GM21447 (cell line): ENCODE measurements at regions not wholly inside any gene's neighbourhood (a gene's known extent, or its start where the extent isn't known, plus 50 kb on each side); places are given as distances from the start of the nearest gene placed in this dataset.
"Not testable (repeated sequence)": the region's sequence is repeated elsewhere in the genome, so short reads cannot be mapped to it uniquely, and the experiment has no call there.

Experiments used
- ATAC-seq: cut with Tn5 transposase; IDR thresholded peaks from one replicate; pipeline ENCODE4 v1.9.1; 2021; ENCODE audit not compliant: unreplicated experiment

DNA sequence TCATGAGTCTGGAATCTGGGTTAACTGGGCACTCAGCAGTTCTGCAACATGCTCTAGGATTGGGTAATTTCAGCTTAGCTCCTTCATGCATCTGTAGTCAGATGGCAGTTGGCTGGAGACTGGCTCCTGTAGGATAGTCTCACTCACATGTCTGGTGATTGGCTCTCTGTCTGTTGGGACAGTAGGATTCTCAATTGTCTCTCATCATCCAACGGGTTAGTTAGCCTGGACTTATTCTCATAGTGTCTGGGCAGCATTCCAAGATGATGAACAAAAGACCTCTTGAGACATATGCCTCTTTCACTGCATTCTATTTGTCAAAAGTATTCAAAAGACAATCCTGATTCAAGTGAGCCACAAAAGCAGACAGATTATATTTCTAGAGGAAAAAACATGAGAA, 795.6 kb upstream of the GALNTL6 start:
- no peak for ATAC-seq

DNA sequence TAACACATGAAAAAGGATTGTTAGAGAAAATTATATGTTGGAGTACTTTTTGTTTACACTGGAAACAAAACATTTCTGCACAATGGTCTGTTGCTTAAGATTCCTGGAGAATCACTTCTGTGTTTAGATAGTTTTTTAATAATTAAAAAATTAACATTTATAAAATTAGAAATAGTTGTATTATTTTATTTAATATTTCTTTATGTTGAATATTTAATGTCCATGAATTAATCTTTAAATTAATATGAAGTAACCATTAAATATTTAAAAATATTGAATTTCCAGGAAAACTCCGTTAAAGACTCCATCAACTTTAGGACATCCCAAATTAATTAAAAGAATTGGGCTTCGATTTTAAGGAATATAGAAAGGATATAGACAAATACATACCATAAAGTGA, 797.1 kb upstream of the GALNTL6 start:
- no peak for ATAC-seq

DNA sequence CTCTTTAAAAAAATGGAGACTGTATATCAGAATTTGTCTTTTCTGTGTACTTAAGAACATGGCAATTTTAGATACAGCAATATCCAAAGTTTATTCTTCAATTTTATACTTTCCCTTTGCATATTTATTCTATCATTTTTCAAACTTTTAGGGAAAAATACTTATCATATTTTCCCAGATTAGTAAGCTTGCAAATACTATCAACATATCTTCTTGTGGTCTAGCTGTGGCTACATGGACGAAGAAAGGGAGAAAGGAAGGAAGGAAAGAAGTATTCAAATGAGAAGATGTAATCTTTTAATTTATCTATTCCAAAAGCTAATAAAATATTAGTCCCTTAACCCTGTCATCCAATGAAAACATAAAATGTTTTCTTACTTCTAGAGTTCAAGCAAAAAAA, 797.8 kb upstream of the GALNTL6 start:
- no peak for ATAC-seq

DNA sequence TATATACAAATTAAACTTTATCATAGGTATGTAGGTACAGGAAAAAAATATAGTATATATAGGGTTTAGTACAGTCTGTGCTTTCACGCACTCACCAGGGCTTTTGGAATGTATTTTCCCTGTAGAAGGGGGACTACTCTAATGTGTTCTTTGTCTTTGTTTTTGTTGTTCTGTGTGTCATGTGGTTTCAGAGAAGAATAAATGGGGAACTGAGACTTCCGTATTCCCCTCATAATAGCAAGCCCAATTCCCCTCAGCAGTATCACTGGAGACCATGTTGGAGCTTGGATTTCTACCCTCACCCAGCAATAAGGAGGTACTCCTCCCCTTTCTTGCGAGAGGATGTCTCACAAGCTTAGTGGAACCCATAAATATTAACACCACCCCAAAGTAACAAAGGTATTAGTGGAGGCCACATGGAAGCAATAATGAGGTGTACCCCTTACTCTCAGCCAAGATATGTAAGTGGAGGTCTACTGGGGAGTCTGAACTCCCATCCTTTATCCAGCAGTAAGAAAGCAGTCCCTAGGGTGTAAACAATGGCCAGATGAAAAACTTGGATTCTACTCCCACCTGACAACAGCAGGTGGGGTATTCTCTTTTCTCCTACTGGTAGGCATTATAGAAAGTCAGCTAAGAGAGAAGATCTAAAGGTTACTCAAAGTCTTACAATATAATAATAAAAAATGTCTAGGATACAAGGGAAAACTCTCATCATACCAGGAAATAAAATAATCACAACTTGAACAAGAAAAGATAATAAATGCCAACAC, 805.4 kb upstream of the GALNTL6 start:
- no peak for ATAC-seq

DNA sequence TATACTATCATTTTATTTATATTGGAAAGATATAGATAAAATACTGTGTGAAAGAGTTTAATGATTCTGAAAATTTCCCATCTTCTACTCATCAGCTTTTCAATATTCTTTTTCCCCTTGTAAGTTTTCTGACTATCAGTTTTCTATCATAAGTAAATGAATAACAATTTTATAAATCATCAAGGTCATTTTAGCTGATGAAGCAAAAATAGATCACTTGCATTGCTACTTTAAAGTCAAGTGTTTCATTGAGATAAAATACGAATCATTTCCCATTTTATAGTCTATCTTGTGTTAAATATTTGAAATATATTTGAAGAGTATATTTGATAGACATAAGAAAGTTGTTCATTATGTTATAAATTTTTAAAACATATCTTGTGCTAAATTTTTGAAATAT, 811.0 kb upstream of the GALNTL6 start:
- ATAC-seq, result no peak

DNA sequence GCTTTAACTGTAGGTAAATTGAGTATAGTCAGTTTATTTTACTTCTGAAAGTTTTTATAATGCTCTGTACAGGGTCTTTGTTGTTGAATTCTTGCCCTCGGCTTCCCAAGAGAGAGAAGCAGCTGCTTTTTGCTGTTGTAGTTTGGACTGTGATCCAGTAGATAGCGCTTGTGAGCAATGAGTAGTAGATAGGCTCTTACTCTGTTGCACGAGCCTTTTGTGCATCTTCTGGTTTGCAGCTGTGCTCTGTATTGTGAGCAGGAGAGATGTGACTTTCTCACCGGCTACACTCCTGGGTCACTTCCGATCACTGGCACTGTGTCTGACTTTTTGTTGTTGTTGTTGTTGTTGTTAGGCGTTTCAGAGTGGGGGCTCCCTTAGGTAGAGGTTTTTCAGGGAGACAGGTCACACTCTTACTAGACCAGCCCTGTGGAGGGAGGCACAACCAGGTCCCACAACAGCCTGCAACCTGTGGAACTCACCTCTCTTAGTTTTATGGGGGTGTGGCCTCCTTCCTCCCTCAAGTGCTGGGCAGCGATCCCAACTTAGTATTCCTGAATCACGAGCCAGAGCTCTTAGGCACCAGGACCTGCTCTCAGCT, 822.1 kb upstream of the GALNTL6 start:
- ATAC-seq, result no peak

DNA sequence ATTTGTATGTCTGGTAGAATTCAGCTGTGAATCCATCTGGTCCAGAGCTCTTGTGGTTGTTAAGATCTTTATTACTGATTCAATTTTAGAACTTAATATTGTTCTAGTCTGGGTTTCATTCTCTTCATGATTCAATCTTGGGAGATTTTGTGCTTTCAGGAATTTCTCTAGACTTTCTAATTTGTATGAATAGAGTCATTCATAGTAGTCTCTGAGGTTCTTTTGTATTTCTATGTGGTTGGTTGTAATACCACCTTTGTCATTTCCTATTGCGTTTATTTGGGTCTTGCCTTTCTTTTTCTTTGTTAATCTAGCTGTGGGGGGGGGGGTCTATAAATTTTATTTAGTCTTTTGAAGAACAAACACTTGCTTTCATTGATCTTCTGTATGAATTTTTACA, 824.8 kb upstream of the GALNTL6 start:
- ATAC-seq, result no peak

DNA sequence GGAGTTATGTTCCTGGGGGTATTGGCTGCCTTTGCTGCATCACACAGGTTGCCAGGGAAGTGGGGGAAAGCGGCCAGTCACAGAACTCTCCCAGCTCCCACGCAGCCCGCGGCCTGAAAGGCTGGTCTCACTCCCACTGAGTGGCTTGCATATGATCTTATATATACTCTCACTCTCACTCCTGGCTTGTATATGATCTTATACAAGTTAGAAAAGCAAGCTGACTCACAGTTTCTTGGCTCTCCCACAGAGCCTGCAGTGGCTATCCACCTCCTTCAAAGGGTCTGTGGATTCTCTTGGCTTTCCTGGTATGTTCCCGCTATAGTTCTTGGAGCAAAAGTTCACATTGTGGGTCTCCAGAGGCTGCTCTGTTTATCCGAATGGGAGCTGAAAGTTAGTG, 833.5 kb upstream of the GALNTL6 start:
- no peak for ATAC-seq

DNA sequence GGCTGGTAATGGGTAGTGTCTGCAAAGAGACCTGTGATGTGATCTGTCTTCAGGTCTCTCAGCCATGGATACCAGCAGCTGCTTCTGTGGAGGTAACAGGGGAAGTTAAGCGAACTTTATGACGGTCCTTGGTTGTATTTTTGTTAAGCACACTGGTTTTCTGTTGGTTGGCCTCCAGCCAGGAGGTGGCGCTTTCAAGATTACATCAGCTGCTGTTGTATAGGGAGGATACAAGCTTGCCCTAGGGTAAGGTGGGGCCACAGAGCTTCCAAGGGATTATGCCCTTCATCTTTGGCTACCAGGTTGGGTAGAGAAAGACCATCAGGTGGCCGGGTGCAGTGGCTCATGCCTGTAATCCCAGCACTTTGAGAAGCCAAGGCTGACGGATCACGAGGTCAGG, 834.2 kb upstream of the GALNTL6 start:
- no peak for ATAC-seq

DNA sequence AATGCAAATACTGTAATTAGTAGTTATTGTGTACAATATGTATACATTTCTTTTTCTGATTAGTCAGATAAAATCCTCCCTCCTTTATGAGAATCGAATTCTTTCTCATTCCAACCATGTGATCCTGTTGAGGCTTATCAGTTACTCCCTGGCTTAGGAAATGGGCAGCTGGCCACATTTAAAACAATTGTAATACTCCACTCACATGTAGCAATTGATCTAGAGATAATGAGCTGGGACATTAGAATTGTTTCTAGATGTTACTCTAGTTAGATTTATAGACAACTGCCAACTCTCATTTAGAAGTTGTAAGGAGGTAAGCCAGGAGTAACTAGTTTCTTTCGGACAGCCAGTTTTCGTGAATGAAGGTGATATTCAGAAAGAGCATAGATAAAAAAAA, 859.3 kb upstream of the AADAT start:
- no peak for ATAC-seq

DNA sequence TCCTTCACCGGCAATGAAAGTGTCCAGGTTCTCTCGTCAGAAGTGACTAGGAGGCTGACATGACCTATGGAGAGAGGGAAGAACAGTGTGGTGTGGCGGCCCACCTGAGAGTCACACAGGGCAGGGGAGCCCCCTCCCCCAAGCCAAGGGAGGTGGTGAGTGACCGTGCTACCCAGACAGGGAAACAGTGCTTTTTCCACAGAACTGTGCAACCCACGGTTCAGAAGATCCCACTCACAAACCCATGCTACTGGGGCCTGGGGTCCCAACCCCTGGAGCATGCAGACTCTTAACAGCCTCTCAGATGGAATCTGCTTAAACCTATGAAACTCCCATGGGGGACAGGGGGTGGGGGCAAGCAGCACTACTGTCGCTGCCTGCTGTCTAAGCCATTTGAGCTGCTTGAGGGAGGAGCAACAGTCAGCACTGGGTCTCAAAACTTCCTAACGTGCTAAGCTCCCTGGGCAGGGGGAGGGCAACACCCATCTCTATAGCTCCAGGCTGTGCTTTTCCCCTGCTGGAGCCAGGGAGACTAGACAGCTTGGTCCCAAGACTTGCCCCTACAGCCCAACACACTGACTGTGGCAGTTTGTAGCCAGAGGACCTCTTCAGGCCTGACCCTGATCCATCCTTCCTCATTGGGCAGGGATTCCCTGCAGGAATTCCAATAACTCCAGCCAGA, 850.4 kb upstream of the AADAT start:
- ATAC-seq, result no peak

DNA sequence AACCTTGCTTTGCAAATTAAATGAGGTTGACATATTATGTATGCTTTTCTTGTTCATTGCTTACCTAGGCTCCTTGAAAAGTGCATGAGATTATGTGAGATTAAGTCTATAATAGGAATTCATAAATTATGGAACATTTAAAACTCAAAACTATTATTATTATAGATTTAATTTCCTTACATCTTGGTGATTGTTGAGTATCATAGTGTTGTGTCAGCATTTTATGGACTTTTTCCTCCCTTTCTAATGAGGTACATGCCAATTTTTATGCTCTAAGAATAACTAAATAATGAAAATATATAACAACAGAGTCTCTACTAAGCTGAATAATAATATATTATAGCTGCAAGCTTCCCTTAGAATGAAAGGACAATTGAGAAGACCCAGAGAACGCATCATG, 848.8 kb upstream of the AADAT start:
- ATAC-seq, result no peak

DNA sequence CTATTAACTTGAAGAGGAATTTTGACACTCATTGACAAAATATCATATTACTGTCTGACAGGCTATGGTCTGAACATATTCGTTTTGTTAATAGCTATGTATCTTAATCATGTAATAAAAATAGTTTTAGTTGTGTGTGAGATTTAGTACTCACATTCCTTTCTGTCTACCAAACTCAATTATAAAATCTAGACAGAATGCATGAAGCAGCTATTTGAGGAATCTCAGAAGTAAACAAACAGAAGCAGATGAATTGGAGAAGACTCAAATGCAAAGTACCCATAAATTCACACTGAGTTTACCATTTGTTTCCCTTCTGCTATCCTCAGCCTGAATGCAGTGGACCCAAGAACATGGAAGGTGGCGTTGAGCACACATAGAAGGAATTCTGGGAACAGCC, 841.6 kb upstream of the AADAT start:
- no peak for ATAC-seq

DNA sequence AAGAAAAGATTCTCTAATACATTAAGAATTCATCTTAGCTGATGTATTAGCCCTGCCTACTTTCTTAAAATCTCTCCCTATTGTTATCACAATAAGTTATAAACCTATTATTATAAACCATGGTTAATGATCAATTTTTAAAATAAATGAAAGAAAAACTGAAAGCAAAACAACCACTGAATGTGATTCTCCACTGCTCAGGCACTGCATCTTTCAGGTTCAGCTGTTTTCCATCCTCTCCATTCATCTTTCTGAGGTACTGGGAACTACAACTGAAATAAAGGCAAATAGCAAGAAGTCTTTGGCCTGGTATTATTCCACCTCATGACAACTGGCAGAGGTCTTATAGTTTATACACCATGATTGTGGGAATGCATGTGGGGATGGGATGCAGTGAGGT, 798.9 kb upstream of the AADAT start:
- ATAC-seq, result no peak

DNA sequence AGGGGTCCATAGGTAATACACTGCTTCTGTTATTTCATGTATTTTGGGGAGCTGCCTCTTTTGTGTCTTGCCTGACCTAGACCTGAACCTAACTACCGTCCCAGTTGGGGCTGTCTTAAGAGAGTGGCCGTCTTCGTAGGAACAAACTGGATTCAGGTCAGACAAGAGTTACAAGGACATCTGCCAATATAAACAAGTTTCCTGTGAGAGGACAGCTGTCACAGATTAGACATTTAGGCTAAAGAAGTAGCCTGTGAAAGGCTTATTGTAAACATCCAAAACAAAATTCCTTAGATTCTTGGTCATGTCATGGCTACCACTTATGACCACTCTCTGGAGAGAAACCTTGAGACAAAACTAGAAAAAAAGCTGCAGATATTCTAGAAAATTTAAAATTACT, 797.6 kb upstream of the AADAT start:
- ATAC-seq, result no peak

DNA sequence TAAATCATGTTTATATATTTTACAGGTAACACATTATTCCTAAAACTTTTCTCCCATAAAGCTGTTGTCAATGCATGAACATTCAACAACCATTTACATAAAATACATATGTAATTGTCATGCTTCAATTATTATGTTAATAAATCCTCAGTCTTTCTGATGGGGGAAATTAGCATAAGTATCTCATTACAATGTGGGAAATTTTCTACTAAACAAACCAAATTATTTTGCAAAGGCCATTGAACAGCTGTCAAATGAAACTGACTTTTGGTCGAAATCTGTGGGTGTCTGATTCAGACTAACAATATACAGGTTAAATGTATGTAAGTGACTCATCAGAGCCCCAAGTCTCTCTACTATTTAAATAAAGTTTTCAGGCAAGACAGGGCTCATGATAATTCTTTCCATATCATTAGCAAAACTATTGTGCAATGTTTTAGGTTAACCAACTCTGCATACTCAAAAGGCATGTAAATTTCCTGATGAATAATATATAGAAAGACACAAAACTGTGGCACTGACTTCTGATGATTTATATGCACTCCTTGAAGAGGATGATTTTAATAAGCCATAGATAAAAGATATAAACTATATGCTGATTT, 795.3 kb upstream of the AADAT start:
- ATAC-seq, result no peak

DNA sequence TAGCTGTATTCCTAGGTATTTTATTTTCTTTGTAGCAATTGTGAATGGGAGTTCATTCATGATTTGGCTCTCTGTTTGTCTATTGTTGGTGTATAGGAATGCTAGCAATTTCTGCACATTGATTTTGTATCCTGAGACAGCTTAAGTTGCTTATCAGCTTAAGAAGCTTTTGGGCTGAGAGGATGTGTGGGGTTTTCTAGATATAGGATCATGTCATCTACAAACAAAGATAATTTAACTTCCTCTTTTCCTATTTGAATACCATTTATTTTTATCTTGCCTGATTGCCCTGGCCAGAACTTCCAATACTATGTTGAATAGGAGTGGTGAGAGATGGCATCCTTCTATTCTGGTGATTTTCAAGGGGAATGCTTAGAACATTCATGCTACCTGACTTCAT, 791.9 kb upstream of the AADAT start:
- ATAC-seq, result not testable (repeated sequence)

DNA sequence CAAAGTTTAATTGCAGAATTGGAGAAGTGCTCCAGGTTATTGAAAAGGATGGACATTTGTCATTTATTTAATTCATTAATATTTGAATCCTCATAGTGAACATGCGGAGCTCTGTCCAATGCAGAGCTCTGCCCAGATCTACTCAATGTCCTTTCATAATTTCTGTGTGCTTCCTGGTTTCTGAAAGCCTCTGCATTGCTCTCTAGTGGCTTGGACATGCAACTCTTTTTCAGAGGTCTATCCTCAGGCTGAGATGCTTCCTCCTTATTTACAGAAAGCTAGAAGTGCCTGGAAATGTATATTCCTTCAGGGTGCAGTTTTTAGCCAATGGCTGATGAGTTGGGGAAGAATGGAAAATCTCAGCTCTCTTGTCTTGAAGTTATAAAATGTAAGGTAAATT, 786.1 kb upstream of the AADAT start:
- ATAC-seq, result no peak

DNA sequence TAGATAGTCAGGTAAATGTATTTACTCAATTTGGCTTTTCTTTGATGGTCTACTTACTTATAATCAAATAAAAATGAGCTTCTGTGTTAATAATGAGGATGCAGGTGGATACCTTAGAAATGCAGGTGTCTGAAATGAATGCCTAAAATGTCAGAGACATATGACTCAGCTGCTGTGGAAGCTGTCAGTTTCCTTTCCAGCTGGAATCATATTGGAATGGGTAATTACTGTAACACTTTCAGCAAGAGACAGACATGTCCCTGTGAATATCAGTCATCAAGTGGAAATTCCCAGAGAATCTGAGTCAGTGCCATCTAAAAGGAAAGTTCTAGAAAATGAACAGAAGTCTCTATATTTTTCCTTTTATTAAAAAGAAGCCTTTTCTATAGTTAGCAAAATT, 783.0 kb upstream of the AADAT start:
- ATAC-seq, result no peak

DNA sequence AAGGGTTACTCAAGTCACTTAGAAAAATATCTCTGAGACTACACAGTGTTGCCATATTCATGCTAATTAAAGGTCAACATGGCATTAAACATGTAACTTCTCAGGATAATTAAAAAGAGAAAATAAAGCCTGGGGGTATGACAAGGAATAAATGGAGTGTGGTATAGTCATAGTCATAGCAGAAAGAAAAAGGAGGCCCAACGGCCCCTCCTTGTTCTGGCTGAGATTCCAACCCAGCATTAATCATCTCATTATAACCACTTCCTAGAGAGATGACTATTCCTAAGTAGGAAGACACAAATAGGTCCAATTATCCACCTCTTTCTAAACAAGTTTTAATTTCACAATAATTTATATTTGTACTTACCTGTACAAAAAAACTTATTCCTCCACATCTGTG, 778.4 kb upstream of the AADAT start:
- no peak for ATAC-seq

DNA sequence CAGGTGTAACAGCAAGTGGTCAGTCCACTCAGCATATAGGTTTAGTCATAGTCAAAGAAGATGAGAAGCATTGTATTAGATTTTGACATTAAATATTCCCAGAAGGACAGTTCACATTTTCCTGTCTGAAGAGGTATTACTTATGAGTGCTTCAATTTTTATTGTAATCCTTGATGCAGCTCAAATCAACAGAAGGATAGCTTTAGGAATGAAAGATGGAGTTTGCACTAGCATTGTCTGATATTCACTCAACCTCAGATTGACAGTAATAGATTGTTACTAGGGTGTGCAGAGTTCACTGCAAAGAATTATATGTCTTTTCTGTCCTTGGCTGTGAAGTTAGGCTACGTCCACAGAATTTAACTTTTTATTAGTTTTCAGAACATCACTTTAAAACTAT, 764.3 kb upstream of the AADAT start:
- ATAC-seq, result no peak

DNA sequence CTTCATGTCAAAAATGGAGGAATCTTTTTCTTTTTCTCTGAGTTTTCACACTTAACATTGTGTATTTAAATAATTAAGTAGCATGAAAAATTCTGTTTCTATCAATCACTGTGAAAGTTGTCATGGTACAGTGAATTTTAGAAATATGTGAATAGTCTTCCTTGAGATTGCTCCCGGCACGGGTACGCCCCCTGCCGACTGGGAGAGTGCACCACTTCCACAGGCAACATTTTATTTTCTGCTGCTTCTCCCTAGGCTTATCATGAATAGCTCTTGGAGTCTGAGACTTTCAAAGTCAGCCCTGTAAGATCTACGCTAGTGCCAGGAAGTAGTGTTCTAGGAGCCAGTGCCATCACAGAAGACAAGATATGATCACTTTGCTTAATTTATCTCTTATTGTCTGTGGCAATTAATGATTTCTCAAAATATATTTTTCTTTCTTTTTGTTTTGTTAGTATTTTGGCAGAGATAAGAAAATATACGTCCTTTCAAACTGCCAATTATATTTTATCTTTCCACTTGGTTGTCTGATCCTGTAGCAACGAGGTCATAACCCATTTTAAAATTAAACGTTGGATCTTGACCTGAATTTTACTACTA, 763.8 kb upstream of the AADAT start:
- no peak for ATAC-seq
